Pancreas (tissue), 10 donors: ENCODE measurements at regions not wholly inside any gene's neighbourhood (a gene's known extent, or its start where the extent isn't known, plus 50 kb on each side); places are given as distances from the start of the nearest gene placed in this dataset.

Experiments used
- ATAC-seq, 4 donors: fragments of 200-7000 bp; cut with Tn5 transposase; one replicate each; pipeline versions ENCODE4 v1.8.0 to v1.9.1; 2020; ENCODE audit warnings: mild to moderate bottlenecking in 4 of 4, moderate library complexity in 4 of 4
- DNase-seq, 6 donors: peaks; one replicate each; pipeline ENCODE4 v3.0.0-alpha.2; 2020
- FAIRE-seq: peaks from 2 replicates; lab custom pipeline; 2012; peaks lifted over from hg19 to GRCh38; lab: Jason Lieb, UNC
- H3K27ac ChIP-seq, 4 donors: fragments of 200-600 bp; sonication (generic); 1 replicate in 3 of 4; 2 replicates in 1 of 4; pipeline versions ENCODE4 v1.5.0 to v1.8.0; 2020
- H3K27me3 ChIP-seq, 4 donors: fragments of 200-600 bp; one replicate each; pipeline ENCODE4 v1.8.0; 2021
- H3K36me3 ChIP-seq, 3 donors: fragments of 200-600 bp; sonication (generic) in 1 of 3; one replicate each; pipeline versions ENCODE4 v1.5.0 to v1.8.0; 2020 to 2021
- H3K4me1 ChIP-seq, 3 donors: fragments of 200-600 bp; one replicate each; pipeline ENCODE4 v1.8.0; 2021
- H3K4me3 ChIP-seq, 4 donors: fragments of 200-600 bp; sonication (generic) in 2 of 4; one replicate each; pipeline versions ENCODE4 v1.5.0 to v1.8.0; 2020 to 2021
- H3K9me3 ChIP-seq, 4 donors: fragments of 200-600 bp; one replicate each; pipeline ENCODE4 v1.8.0; 2021
- WGBS, 2 donors: extraction: QIAGEN DNeasy Blood & Tissue Kit; methylation state at CpG; one replicate each; pipeline ENCODE4 v1.1.7; 2013; 5-methylcytosine and 5-hydroxymethylcytosine counted together
- intact Hi-C, 3 donors: fragments of 100-400 bp; cut with DNase I; formaldehyde crosslinking; loops; one replicate each; pipeline versions ENCODE4 v1.11.1 to v1.14.2; 2022
- TF ChIP-seq, protein P1 (sequence below), 4 donors: fragments of 200-600 bp; sonication (generic) in 3 of 4; IDR thresholded peaks; one replicate each; pipeline versions ENCODE4 v1.5.0 to v1.8.0; 2021; ENCODE audit warnings: antibody characterized with exemption in 4 of 4
- donor health status: healthy with polysubstance abuse.
- donor health status: DM: no; HTN: no; CAD: no; lungs with moderate emphysema.
- donor health status: DM: no; HTN: no; CAD: no.
- donor health status: control.
- donor health status: control.
- donor health status: Bipolar disorder and iron deficiency.
- donor health status: DM: yes; HTN: yes; CAD: no.
- donor health status: DM: no; HTN: no; CAD: no.
- donor health status: DM: no; HTN: no; CAD: no.
- donor health status: DM: yes; HTN: yes; CAD: no.

DNA sequence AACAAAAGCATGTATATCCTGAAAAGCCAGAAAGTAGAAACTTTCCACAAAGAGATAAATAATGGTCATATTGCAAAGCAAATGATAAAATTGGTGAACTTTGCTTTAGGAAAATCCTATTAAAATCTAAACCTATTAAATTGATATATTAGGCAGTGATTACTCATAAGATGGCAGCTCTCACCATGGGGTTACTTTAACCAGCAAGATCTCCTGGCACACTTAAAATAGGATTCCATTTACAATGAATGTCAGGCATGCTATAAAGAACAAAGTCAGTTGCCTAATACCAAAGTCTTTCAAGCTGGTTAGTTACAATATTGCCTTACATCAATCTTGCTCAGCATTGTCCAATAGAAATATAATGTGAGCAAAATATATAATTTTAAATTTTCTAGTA, 816.2 kb downstream of the BCL11A start:
- Histone ChIP-seq H3K27ac (no peak overlapping the region), H3K4me1 (no peaks in the 10 kb centered on the region), H3K36me3 (no peaks in the 10 kb centered on the region), H3K4me3 (no peak overlapping the region), H3K9me3 (no peaks in the 10 kb centered on the region), H3K27me3 (no peaks in the 10 kb centered on the region)
- ATAC-seq (no peak), DNase-seq (no peak), FAIRE-seq (no peak)
- intact Hi-C loops, result no loop called here
- TF ChIP-seq, protein P1, sequence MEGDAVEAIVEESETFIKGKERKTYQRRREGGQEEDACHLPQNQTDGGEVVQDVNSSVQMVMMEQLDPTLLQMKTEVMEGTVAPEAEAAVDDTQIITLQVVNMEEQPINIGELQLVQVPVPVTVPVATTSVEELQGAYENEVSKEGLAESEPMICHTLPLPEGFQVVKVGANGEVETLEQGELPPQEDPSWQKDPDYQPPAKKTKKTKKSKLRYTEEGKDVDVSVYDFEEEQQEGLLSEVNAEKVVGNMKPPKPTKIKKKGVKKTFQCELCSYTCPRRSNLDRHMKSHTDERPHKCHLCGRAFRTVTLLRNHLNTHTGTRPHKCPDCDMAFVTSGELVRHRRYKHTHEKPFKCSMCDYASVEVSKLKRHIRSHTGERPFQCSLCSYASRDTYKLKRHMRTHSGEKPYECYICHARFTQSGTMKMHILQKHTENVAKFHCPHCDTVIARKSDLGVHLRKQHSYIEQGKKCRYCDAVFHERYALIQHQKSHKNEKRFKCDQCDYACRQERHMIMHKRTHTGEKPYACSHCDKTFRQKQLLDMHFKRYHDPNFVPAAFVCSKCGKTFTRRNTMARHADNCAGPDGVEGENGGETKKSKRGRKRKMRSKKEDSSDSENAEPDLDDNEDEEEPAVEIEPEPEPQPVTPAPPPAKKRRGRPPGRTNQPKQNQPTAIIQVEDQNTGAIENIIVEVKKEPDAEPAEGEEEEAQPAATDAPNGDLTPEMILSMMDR (IDR thresholded peaks at IDR 0.05), result no peak

GRCh38 chr2:59734743-59735142, 818.7 kb downstream of the BCL11A start:
- WGBS, 2 donors, result 67 to 68% methylated on average over 4 of the region's 4 CpGs
- no peak overlapping the region for H3K27ac ChIP-seq
- no peak overlapping the region for H3K4me3 ChIP-seq
- no peaks in the 10 kb centered on the region for H3K27me3 ChIP-seq
- H3K9me3 ChIP-seq, result no peaks in the 10 kb centered on the region
- DNase-seq (no peak), ATAC-seq (no peak), FAIRE-seq (no peak)
- intact Hi-C loops, result no loop called here
- TF ChIP-seq, protein P1 (IDR thresholded peaks at IDR 0.05), result no peak
- H3K4me1 ChIP-seq, result no peaks in the 10 kb centered on the region
- no peaks in the 10 kb centered on the region for H3K36me3 ChIP-seq

DNA sequence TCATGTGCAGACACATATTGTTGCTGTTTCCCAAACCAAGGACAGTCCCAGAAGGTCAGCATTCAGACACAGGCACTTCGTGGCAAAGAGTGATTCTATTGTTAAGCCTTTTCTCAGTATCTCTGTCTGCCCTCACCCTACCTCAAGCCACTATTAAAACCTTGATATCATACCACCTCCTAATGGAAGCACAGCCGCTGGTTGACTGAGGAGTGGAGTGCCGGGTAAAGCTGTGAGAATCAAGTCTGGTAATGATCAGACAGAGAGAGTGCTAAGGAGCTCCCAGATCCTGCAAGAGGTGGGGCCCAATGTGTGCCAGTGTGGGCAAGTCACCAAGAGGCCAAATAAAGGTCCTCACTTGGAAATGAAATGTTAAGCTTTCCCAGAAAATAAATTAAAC, 819.5 kb downstream of the BCL11A start:
- FAIRE-seq (no peak), ATAC-seq (no peak), DNase-seq (no peak)
- intact Hi-C loops, result no loop called here
- Histone ChIP-seq H3K27me3 (no peaks in the 10 kb centered on the region), H3K27ac (no peak overlapping the region), H3K9me3 (no peaks in the 10 kb centered on the region), H3K4me3 (no peak overlapping the region), H3K4me1 (no peaks in the 10 kb centered on the region), H3K36me3 (no peaks in the 10 kb centered on the region)
- WGBS, 2 donors, result 75 to 77% methylated on average over 3 of the region's 3 CpGs
- TF ChIP-seq, protein P1 (IDR thresholded peaks at IDR 0.05), result no peak

- WGBS, 2 donors, result 82 to 95% methylated on average over 2 of the region's 2 CpGs
- Histone ChIP-seq H3K9me3 (no peaks in the 10 kb centered on the region), H3K27ac (no peak overlapping the region), H3K4me1 (no peaks in the 10 kb centered on the region), H3K36me3 (no peaks in the 10 kb centered on the region), H3K4me3 (no peak overlapping the region), H3K27me3 (no peaks in the 10 kb centered on the region)
- intact Hi-C loops, result no loop called here
- DNase-seq (no peak), ATAC-seq (no peak), FAIRE-seq (no peak)
- TF ChIP-seq, protein P1 (IDR thresholded peaks at IDR 0.05), result no peak
These were observed 819.9 kb downstream of the BCL11A start for GRCh38 chr2:59733567-59733930.

- Histone ChIP-seq H3K4me1 (no peaks in the 10 kb centered on the region), H3K27ac (no peak overlapping the region), H3K4me3 (no peak overlapping the region), H3K27me3 (no peaks in the 10 kb centered on the region), H3K9me3 (no peaks in the 10 kb centered on the region), H3K36me3 (no peaks in the 10 kb centered on the region)
- DNase-seq, result peak in 1 of 6 donors; percentile 25
- no peak for FAIRE-seq
- no peak for ATAC-seq
- intact Hi-C loops, result no loop called here
- 90 to 93% methylated on average over 15 of the region's 15 CpGs for WGBS, 2 donors
- TF ChIP-seq, protein P1 (IDR thresholded peaks at IDR 0.05), result no peak
These were observed 820.4 kb downstream of the BCL11A start for GRCh38 chr2:59732871-59733566.
